ENCODE measurements at regions not wholly inside any gene's neighbourhood (a gene's known extent, or its start where the extent isn't known, plus 50 kb on each side); places are given as distances from the start of the nearest gene placed in this dataset.
"Not testable (repeated sequence)": the region's sequence is repeated elsewhere in the genome, so short reads cannot be mapped to it uniquely, and the experiment has no call there.

- Mint-ChIP-seq H3K27ac (no peak overlapping the region), H3K4me3 (no peak overlapping the region), H3K36me3 (ENCODE audit: low read depth) (no peaks in the 10 kb centered on the region), H3K27me3 (ENCODE audit: insufficient read depth) (no peaks in the 10 kb centered on the region), H3K9me3 (peaks cover 13% of the 10 kb centered on the region), H3K4me1 (ENCODE audit: low read depth) (no peaks in the 10 kb centered on the region)
- no peak for DNase-seq (ENCODE audit: low spot score)
- intact Hi-C loops (cut with micrococcal nuclease), result no loop called here
Observed at GRCh38 chr13:64662887-64663593, 2567.1 kb downstream of the PCDH9 start.

DNA sequence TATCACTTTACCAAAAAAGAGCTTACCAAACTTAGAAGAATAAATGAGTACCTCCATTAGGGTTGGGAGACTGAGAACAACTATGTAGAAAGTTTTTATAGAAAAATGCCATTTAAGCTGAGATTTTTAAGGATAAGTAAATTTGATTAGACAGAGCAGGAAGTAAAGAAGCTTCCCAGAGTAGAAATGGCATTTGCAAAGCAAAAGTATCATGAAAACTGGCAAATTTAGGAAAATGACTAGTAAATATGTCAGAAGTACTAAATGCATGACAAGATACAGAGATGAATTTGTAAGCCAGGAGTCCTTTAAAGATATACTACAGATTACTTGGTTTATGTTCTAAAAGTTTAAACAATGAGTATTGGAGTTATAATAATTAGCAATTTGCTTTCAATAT lies 2581.8 kb downstream of the PCDH9 start:
- Mint-ChIP-seq H3K4me3 (no peak overlapping the region), H3K27me3 (ENCODE audit: insufficient read depth) (no peaks in the 10 kb centered on the region), H3K9me3 (peaks cover 10% of the 10 kb centered on the region), H3K27ac (no peak overlapping the region), H3K4me1 (ENCODE audit: low read depth) (no peaks in the 10 kb centered on the region), H3K36me3 (ENCODE audit: low read depth) (no peaks in the 10 kb centered on the region)
- DNase-seq (ENCODE audit: low spot score), result no peak
- intact Hi-C loops (cut with micrococcal nuclease), result no loop called here

DNA sequence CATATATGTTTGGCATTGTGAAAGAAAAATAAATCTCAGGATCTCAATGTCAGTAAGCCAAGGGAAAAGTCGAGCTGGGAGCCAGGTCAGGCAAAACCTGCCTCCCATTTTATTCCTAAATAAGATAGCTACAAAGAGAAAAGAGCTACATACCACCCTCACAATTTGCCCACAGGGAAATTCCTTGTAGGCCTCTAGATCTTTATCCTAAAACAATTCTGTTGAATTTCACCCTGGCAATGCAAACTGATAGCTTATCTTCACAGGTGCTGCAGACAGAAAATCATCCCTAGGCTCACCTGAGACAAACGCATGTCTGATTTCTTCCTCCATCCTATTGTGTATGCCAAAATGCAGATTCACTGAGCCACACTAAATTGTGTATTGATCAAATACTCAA lies 2587.1 kb downstream of the PCDH9 start:
- peaks cover 21% of the 10 kb centered on the region for H3K9me3 Mint-ChIP-seq
- no peaks in the 10 kb centered on the region for H3K27me3 Mint-ChIP-seq (ENCODE audit: insufficient read depth)
- H3K4me1 Mint-ChIP-seq (ENCODE audit: low read depth), result no peaks in the 10 kb centered on the region
- intact Hi-C loops (cut with micrococcal nuclease), result no loop called here
- H3K27ac Mint-ChIP-seq, result no peak overlapping the region
- DNase-seq (ENCODE audit: low spot score), result no peak
- H3K4me3 Mint-ChIP-seq, result no peak overlapping the region
- no peaks in the 10 kb centered on the region for H3K36me3 Mint-ChIP-seq (ENCODE audit: low read depth)

GRCh38 chr13:64640002-64640401 lies 2590.1 kb downstream of the PCDH9 start:
- intact Hi-C loops (cut with micrococcal nuclease), result no loop called here
- H3K9me3 Mint-ChIP-seq, result peaks cover 28% of the 10 kb centered on the region
- H3K27me3 Mint-ChIP-seq (ENCODE audit: insufficient read depth), result no peaks in the 10 kb centered on the region
- no peaks in the 10 kb centered on the region for H3K4me1 Mint-ChIP-seq (ENCODE audit: low read depth)
- no peak for DNase-seq (ENCODE audit: low spot score)
- no peak overlapping the region for H3K27ac Mint-ChIP-seq
- H3K4me3 Mint-ChIP-seq, result no peak overlapping the region
- H3K36me3 Mint-ChIP-seq (ENCODE audit: low read depth), result no peaks in the 10 kb centered on the region

DNA sequence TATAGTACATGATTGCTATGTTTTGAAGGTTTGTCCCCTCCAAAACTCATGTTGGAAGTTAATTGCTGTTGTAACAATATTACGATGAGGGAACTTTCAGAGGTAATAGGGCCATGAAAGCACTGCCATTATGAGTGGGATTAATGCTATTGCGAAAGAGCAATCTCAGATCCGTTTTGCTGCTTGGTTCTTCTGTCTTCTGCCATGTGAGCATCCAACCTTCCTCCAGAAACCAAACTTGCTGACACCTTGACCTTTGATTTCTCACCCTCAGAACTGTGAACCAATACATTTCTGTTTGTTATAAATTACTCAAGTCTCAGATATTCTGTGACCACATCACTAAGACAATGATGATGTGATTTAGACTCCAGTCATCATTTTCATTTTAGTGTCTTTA lies 2590.9 kb downstream of the PCDH9 start:
- Mint-ChIP-seq H3K4me1 (ENCODE audit: low read depth) (no peaks in the 10 kb centered on the region), H3K4me3 (no peak overlapping the region), H3K27me3 (ENCODE audit: insufficient read depth) (no peaks in the 10 kb centered on the region), H3K27ac (no peak overlapping the region), H3K9me3 (peaks cover 24% of the 10 kb centered on the region), H3K36me3 (ENCODE audit: low read depth) (no peaks in the 10 kb centered on the region)
- intact Hi-C loops (cut with micrococcal nuclease), result no loop called here
- no peak for DNase-seq (ENCODE audit: low spot score)

DNA sequence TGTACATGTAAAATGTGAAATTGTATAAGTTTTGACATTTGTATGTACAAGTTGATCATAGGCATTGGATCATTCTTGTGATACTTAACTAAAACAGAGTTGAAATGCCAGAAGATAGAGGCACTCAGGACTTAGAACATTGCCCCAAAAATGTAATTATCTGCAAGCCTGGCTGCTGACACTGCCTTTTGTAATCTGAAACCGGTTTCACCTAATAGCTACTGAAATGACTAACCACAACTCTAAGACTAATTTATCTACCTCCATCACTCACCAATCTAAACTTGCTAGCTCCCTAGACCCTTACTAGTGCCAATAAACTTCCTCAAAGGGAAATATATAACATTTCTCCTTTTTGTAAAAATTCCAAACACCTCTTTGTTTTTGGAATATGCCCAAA lies 2596.2 kb downstream of the PCDH9 start:
- DNase-seq (ENCODE audit: low spot score), result no peak
- Mint-ChIP-seq H3K27me3 (ENCODE audit: insufficient read depth) (no peaks in the 10 kb centered on the region), H3K36me3 (ENCODE audit: low read depth) (no peaks in the 10 kb centered on the region), H3K9me3 (peaks cover 11% of the 10 kb centered on the region), H3K4me3 (no peak overlapping the region), H3K4me1 (ENCODE audit: low read depth) (no peaks in the 10 kb centered on the region), H3K27ac (no peak overlapping the region)
- intact Hi-C loops (cut with micrococcal nuclease), result no loop called here

GRCh38 chr13:64627654-64628053 lies 2602.5 kb downstream of the PCDH9 start:
- H3K4me1 Mint-ChIP-seq (ENCODE audit: low read depth), result no peaks in the 10 kb centered on the region
- intact Hi-C loops (cut with micrococcal nuclease), result no loop called here
- H3K4me3 Mint-ChIP-seq, result no peak overlapping the region
- no peak overlapping the region for H3K27ac Mint-ChIP-seq
- H3K36me3 Mint-ChIP-seq (ENCODE audit: low read depth), result no peaks in the 10 kb centered on the region
- no peaks in the 10 kb centered on the region for H3K27me3 Mint-ChIP-seq (ENCODE audit: insufficient read depth)
- H3K9me3 Mint-ChIP-seq, result peaks cover 6% of the 10 kb centered on the region
- DNase-seq (ENCODE audit: low spot score), result no peak

DNA sequence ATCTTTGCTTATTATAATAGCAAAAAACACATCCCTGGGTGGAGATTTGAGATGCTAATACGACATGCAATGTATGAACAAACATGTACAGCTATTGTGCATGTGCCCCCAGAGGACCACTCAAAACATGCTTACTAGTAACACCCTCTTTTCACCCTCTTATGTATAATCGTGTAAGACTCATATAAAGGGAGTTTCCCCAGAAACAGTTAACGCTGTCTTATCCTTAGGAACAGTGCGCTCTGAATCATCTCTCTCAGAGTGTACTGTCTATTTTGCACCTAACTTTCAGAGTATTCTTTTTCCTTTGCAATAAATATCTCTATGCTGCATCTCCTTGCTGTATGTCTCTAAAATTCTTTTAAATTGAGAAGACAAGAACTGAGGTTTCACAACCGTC lies 2604.0 kb downstream of the PCDH9 start:
- Mint-ChIP-seq H3K4me3 (no peak overlapping the region), H3K27me3 (ENCODE audit: insufficient read depth) (no peaks in the 10 kb centered on the region), H3K4me1 (ENCODE audit: low read depth) (no peaks in the 10 kb centered on the region), H3K9me3 (peaks cover 6% of the 10 kb centered on the region), H3K27ac (no peak overlapping the region), H3K36me3 (ENCODE audit: low read depth) (no peaks in the 10 kb centered on the region)
- intact Hi-C loops (cut with micrococcal nuclease), result no loop called here
- no peak for DNase-seq (ENCODE audit: low spot score)

GRCh38 chr13:64617231-64617630 lies 2612.9 kb downstream of the PCDH9 start:
- H3K4me1 Mint-ChIP-seq (ENCODE audit: low read depth), result no peaks in the 10 kb centered on the region
- H3K27ac Mint-ChIP-seq, result no peak overlapping the region
- no peak overlapping the region for H3K4me3 Mint-ChIP-seq
- no peaks in the 10 kb centered on the region for H3K27me3 Mint-ChIP-seq (ENCODE audit: insufficient read depth)
- peaks cover 13% of the 10 kb centered on the region for H3K9me3 Mint-ChIP-seq
- intact Hi-C loops (cut with micrococcal nuclease), result no loop called here
- no peaks in the 10 kb centered on the region for H3K36me3 Mint-ChIP-seq (ENCODE audit: low read depth)
- DNase-seq (ENCODE audit: low spot score), result no peak

- intact Hi-C loops (cut with micrococcal nuclease), result no loop called here
- no peak for DNase-seq (ENCODE audit: low spot score)
Observed at GRCh38 chr13:64591971-64592370, 2638.2 kb downstream of the PCDH9 start.

DNA sequence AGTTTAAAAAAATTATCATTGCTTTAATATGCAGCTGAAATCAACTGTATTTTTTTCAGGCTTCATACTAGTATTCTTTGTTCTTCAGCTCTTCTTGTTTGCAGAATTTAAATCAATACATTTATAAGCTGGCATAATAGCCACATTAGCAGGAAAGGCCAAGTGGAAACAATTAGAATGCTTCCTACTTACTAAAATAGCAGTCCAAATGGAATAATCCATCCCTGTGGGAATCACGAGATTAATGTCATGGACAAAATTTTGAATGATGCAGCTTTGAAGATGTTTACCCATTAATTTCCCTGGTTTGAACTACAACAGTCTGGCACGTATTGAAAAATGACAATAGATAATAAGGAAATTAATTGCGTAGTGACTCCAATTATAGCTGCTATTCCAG lies 2650.8 kb downstream of the PCDH9 start:
- Mint-ChIP-seq H3K36me3 (ENCODE audit: low read depth) (no peaks in the 10 kb centered on the region), H3K4me1 (ENCODE audit: low read depth) (no peaks in the 10 kb centered on the region), H3K27ac (no peak overlapping the region), H3K27me3 (ENCODE audit: insufficient read depth) (no peaks in the 10 kb centered on the region), H3K9me3 (peaks cover 11% of the 10 kb centered on the region), H3K4me3 (no peak overlapping the region)
- intact Hi-C loops (cut with micrococcal nuclease), result no loop called here
- no peak for DNase-seq (ENCODE audit: low spot score)

More at GRCh38 chr13:64591971-64592370, 2638.2 kb downstream of the PCDH9 start:
- no peak overlapping the region for H3K27ac Mint-ChIP-seq
- H3K36me3 Mint-ChIP-seq (ENCODE audit: low read depth), result no peaks in the 10 kb centered on the region
- H3K27me3 Mint-ChIP-seq (ENCODE audit: insufficient read depth), result no peaks in the 10 kb centered on the region
- H3K9me3 Mint-ChIP-seq, result peaks cover 5% of the 10 kb centered on the region
- no peaks in the 10 kb centered on the region for H3K4me1 Mint-ChIP-seq (ENCODE audit: low read depth)
- no peak overlapping the region for H3K4me3 Mint-ChIP-seq

- Mint-ChIP-seq H3K27me3 (ENCODE audit: insufficient read depth) (no peaks in the 10 kb centered on the region), H3K4me3 (no peak overlapping the region), H3K9me3 (peaks cover 44% of the 10 kb centered on the region), H3K4me1 (ENCODE audit: low read depth) (no peaks in the 10 kb centered on the region), H3K36me3 (ENCODE audit: low read depth) (no peaks in the 10 kb centered on the region), H3K27ac (no peak overlapping the region)
- intact Hi-C loops (cut with micrococcal nuclease), result no loop called here
- no peak for DNase-seq (ENCODE audit: low spot score)
Observed at GRCh38 chr13:64568748-64569147, 2661.4 kb downstream of the PCDH9 start.

DNA sequence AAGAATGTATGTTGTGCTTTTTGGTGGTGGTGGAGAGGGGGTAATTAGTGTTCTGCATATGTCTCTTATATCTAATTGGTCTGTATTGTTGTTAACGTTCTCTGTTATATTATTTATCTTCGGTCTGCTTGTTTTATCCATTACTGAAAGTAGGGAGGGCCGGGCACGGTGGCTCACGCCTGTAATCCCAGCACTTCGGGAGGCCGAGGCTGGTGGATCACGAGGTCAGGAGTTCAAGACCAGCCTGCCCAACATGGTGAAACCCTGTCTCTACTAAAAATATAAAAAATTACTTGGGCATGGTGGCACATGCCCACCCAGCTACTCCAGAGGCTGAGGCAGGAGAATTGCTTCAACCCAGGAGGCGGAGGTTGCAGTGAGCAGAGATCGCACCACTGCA lies 2672.1 kb downstream of the PCDH9 start:
- H3K9me3 Mint-ChIP-seq; intact Hi-C loops (cut with micrococcal nuclease); H3K36me3 Mint-ChIP-seq (ENCODE audit: low read depth); H3K27me3 Mint-ChIP-seq (ENCODE audit: insufficient read depth); H3K27ac Mint-ChIP-seq; H3K4me1 Mint-ChIP-seq (ENCODE audit: low read depth); H3K4me3 Mint-ChIP-seq; DNase-seq (ENCODE audit: low spot score): not testable (repeated sequence)

DNA sequence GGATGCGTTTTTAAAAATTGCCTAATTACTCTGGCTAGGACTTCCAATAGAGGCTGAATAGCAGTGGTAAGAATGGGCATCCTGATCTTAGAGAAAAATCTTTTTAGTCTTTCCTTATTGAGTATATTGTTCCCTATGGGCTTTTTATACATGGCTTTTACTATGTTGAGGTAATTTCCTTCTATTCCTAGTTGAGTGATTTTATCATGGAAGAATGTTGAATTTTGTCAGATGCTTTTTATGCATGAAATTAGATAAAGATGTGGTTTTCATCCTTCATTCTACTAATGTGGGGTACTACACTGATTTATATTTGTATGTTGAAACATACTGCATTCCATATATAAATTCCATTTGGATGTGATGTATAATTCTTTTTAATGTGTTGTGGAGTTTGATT lies 2673.8 kb downstream of the PCDH9 start:
- H3K4me3 Mint-ChIP-seq, result no peak overlapping the region
- H3K4me1 Mint-ChIP-seq (ENCODE audit: low read depth), result no peaks in the 10 kb centered on the region
- no peaks in the 10 kb centered on the region for H3K36me3 Mint-ChIP-seq (ENCODE audit: low read depth)
- DNase-seq (ENCODE audit: low spot score), result no peak
- no peak overlapping the region for H3K27ac Mint-ChIP-seq
- H3K27me3 Mint-ChIP-seq (ENCODE audit: insufficient read depth), result no peaks in the 10 kb centered on the region
- H3K9me3 Mint-ChIP-seq, result peaks cover 3% of the 10 kb centered on the region
- intact Hi-C loops (cut with micrococcal nuclease), result no loop called here

All from activated T-helper 1 cell treated with anti-CD3 and anti-CD28 coated beads, Interleukin-12 subunit alpha, Interleukin-12 subunit beta, Interleukin-2, Interleukin-4 antibody, amounts not matched to agents 30 ng/mL and 10 ng/mL and 1 ng/mL, durations not matched to agents 14 hours and 24 hours and 36 hours (primary cell).